ENCODE measurements at regions not wholly inside any gene's neighbourhood (a gene's known extent, or its start where the extent isn't known, plus 50 kb on each side); places are given as distances from the start of the nearest gene placed in this dataset.
A peak's percentile ranks its signal among the peaks of the same experiment; 100 is the strongest.
"Not testable (repeated sequence)": the region's sequence is repeated elsewhere in the genome, so short reads cannot be mapped to it uniquely, and the experiment has no call there.

GRCh38 chr1:192862271-192862670 lies 53.4 kb downstream of the RGS2 start:
- no peak for DNase-seq

GRCh38 chr1:192866241-192866868 lies 57.5 kb downstream of the RGS2 start:
- no peak for DNase-seq

- DNase-seq, result no peak
Measured at GRCh38 chr1:192867180-192867579, 58.3 kb downstream of the RGS2 start.

GRCh38 chr1:192869308-192869940 lies 60.6 kb downstream of the RGS2 start:
- no peak for DNase-seq

- DNase-seq, result no peak
Measured at GRCh38 chr1:192872010-192872409, 63.2 kb downstream of the RGS2 start.

- no peak for DNase-seq
Measured at GRCh38 chr1:192873836-192874235, 65.0 kb downstream of the RGS2 start.

- no peak for DNase-seq
Measured at GRCh38 chr1:192876633-192877032, 67.8 kb downstream of the RGS2 start.

GRCh38 chr1:192877283-192877886 lies 68.5 kb downstream of the RGS2 start:
- DNase-seq, result peak; percentile 30

- DNase-seq, result peak; percentile 19
Measured at GRCh38 chr1:192878249-192878648, 69.4 kb downstream of the RGS2 start.

GRCh38 chr1:192879406-192879805 lies 70.6 kb downstream of the RGS2 start:
- no peak for DNase-seq

GRCh38 chr1:192880231-192880630 lies 71.4 kb downstream of the RGS2 start:
- no peak for DNase-seq

- DNase-seq, result no peak
Measured at GRCh38 chr1:192884241-192884640, 75.4 kb downstream of the RGS2 start.

- not testable (repeated sequence) for DNase-seq
Measured at GRCh38 chr1:192885387-192885786, 76.5 kb downstream of the RGS2 start.

- no peak for DNase-seq
Measured at GRCh38 chr1:192887426-192887825, 78.6 kb downstream of the RGS2 start.

- DNase-seq, result no peak
Measured at GRCh38 chr1:192888574-192888973, 79.7 kb downstream of the RGS2 start.

GRCh38 chr1:192889082-192889481 lies 80.2 kb downstream of the RGS2 start:
- no peak for DNase-seq

- no peak for DNase-seq
Measured at GRCh38 chr1:192890134-192890533, 81.3 kb downstream of the RGS2 start.

- no peak for DNase-seq
Measured at GRCh38 chr1:192892934-192893333, 84.1 kb downstream of the RGS2 start.

GRCh38 chr1:192895487-192895886 lies 86.6 kb downstream of the RGS2 start:
- DNase-seq, result not testable (repeated sequence)

- DNase-seq, result no peak
Measured at GRCh38 chr1:192896376-192896775, 87.5 kb downstream of the RGS2 start.

- no peak for DNase-seq
Measured at GRCh38 chr1:192901500-192901899, 92.7 kb downstream of the RGS2 start.

- no peak for DNase-seq
Measured at GRCh38 chr1:192903142-192903541, 94.3 kb downstream of the RGS2 start.

GRCh38 chr1:192904438-192904895 lies 95.6 kb downstream of the RGS2 start:
- peak; percentile 78 for DNase-seq

- DNase-seq, result no peak
Measured at GRCh38 chr1:192905049-192905448, 96.2 kb downstream of the RGS2 start.

Measured in fibroblast of skin of right quadriceps (primary cell).